ENCODE measurements at regions not wholly inside any gene's neighbourhood (a gene's known extent, or its start where the extent isn't known, plus 50 kb on each side); places are given as distances from the start of the nearest gene placed in this dataset.
A peak's percentile ranks its signal among the peaks of the same experiment; 100 is the strongest.

GRCh38 chr5:40033411-40033810, 608.6 kb upstream of the DAB2 start:
- Histone ChIP-seq H3K9me3 (no peaks in the 10 kb centered on the region), H3K27ac (ENCODE audit: low read length) (no peak overlapping the region), H3K27me3 (replicated peaks in 1 of 2; ENCODE audit: control insufficient read depth in 2 of 2, extremely low read depth in 1 of 2, insufficient read depth in 2 of 2, low read length in 1 of 2) (no peaks in the 10 kb centered on the region), H3K4me1 (ENCODE audit: control insufficient read depth in 1 of 2, extremely low read depth in 1 of 2, insufficient read depth in 2 of 2, low read length in 2 of 2) (no peaks in the 10 kb centered on the region), H3K36me3 (ENCODE audit: control insufficient read depth in 2 of 2, extremely low read depth in 1 of 2, insufficient read depth in 1 of 2, low read length in 1 of 2) (no peaks in the 10 kb centered on the region), H3K4me3 (ENCODE audit: control insufficient read depth in 1 of 2, extremely low read depth in 1 of 2, low read length in 1 of 2) (no peak overlapping the region)
- Mint-ChIP-seq H3K27me3 (peaks cover 1 to 6% of the 10 kb centered on the region in 2 donors), H3K36me3 (no peaks in the 10 kb centered on the region), H3K4me3 (no peak overlapping the region), H3K4me1 (peaks cover 8 to 9% (median 8%) of the 10 kb centered on the region in 3 donors), H3K9me3 (no peaks in the 10 kb centered on the region), H3K27ac (no peak overlapping the region)
- DNase-seq (peak in 24 of 35 experiments; percentile 0 to 41 (median 8)), ATAC-seq (replicated peaks in 1 of 4) (peak in 3 of 4 experiments; percentile 75 to 90 (median 85))
- 73% methylated on average over 2 of the region's 3 CpGs for WGBS (ENCODE audit: insufficient coverage)
- POLR2A ChIA-PET = no interaction called here
- CTCF ChIA-PET = no interaction called here

GRCh38 chr5:40033009-40033408, 608.2 kb upstream of the DAB2 start:
- ATAC-seq (replicated peaks in 1 of 4) = no peak
- H3K9me3 ChIP-seq = no peaks in the 10 kb centered on the region
- no peak overlapping the region for H3K4me3 Mint-ChIP-seq
- ChIA-PET CTCF (no interaction called here), POLR2A (interaction anchor here in 1 of 2 donors (0.7 kb wide), 1 partner anchor 798 kb away, joined by 3 read pairs; no protein-coding TSS in a partner anchor)
- no peaks in the 10 kb centered on the region for H3K4me1 ChIP-seq (ENCODE audit: control insufficient read depth in 1 of 2, extremely low read depth in 1 of 2, insufficient read depth in 2 of 2, low read length in 2 of 2)
- no peak overlapping the region for H3K4me3 ChIP-seq (ENCODE audit: control insufficient read depth in 1 of 2, extremely low read depth in 1 of 2, low read length in 1 of 2)
- H3K36me3 ChIP-seq (ENCODE audit: control insufficient read depth in 2 of 2, extremely low read depth in 1 of 2, insufficient read depth in 1 of 2, low read length in 1 of 2) = no peaks in the 10 kb centered on the region
- H3K27ac Mint-ChIP-seq = no peak overlapping the region
- H3K9me3 Mint-ChIP-seq = no peaks in the 10 kb centered on the region
- H3K27me3 Mint-ChIP-seq = peaks cover 1 to 6% of the 10 kb centered on the region in 2 donors
- no CpG with 5 or more reads among the region's 1 CpG for WGBS (ENCODE audit: insufficient coverage)
- peaks cover 8 to 9% (median 8%) of the 10 kb centered on the region in 3 donors for H3K4me1 Mint-ChIP-seq
- no peak for DNase-seq
- no peak overlapping the region for H3K27ac ChIP-seq (ENCODE audit: low read length)
- H3K36me3 Mint-ChIP-seq = no peaks in the 10 kb centered on the region
- H3K27me3 ChIP-seq (replicated peaks in 1 of 2; ENCODE audit: control insufficient read depth in 2 of 2, extremely low read depth in 1 of 2, insufficient read depth in 2 of 2, low read length in 1 of 2) = no peaks in the 10 kb centered on the region

- POLR2A ChIA-PET = interaction anchor here in 1 of 2 donors (0.7 kb wide), 1 partner anchor 263 kb away, joined by 4 read pairs; no protein-coding TSS in a partner anchor
- CTCF ChIA-PET = no interaction called here
- no peak for ATAC-seq (replicated peaks in 1 of 4)
Measured at GRCh38 chr5:40030661-40031060, 605.9 kb upstream of the DAB2 start.

GRCh38 chr5:40029711-40030495, 605.1 kb upstream of the DAB2 start:
- Mint-ChIP-seq H3K4me1 (peaks cover 8 to 9% (median 8%) of the 10 kb centered on the region in 3 donors), H3K9me3 (no peaks in the 10 kb centered on the region), H3K27ac (no peak overlapping the region), H3K27me3 (peaks cover 0 to 6% of the 10 kb centered on the region in 2 donors), H3K4me3 (no peak overlapping the region), H3K36me3 (no peaks in the 10 kb centered on the region)
- Histone ChIP-seq H3K4me1 (ENCODE audit: control insufficient read depth in 1 of 2, extremely low read depth in 1 of 2, insufficient read depth in 2 of 2, low read length in 2 of 2) (no peaks in the 10 kb centered on the region), H3K36me3 (ENCODE audit: control insufficient read depth in 2 of 2, extremely low read depth in 1 of 2, insufficient read depth in 1 of 2, low read length in 1 of 2) (no peaks in the 10 kb centered on the region), H3K27me3 (replicated peaks in 1 of 2; ENCODE audit: control insufficient read depth in 2 of 2, extremely low read depth in 1 of 2, insufficient read depth in 2 of 2, low read length in 1 of 2) (no peaks in the 10 kb centered on the region), H3K27ac (ENCODE audit: low read length) (no peak overlapping the region), H3K9me3 (no peaks in the 10 kb centered on the region), H3K4me3 (ENCODE audit: control insufficient read depth in 1 of 2, extremely low read depth in 1 of 2, low read length in 1 of 2) (no peak overlapping the region)
- ATAC-seq (replicated peaks in 1 of 4) (no peak), DNase-seq (no peak)
- POLR2A ChIA-PET = interaction anchor here (0.7 kb wide), 2 partner anchors 97 to 264 kb away, joined by 4 to 6 read pairs; no protein-coding TSS in a partner anchor
- CTCF ChIA-PET = no interaction called here
- 100% methylated on average over 1 of the region's 5 CpGs for WGBS (ENCODE audit: insufficient coverage)

More at GRCh38 chr5:40030661-40031060, 605.9 kb upstream of the DAB2 start:
- Mint-ChIP-seq H3K4me1 (peaks cover 8 to 9% (median 8%) of the 10 kb centered on the region in 3 donors), H3K36me3 (no peaks in the 10 kb centered on the region), H3K27me3 (peaks cover under 1 to 6% of the 10 kb centered on the region in 2 donors), H3K27ac (no peak overlapping the region), H3K9me3 (no peaks in the 10 kb centered on the region), H3K4me3 (no peak overlapping the region)
- DNase-seq = no peak
- 80% methylated on average over 1 of the region's 2 CpGs for WGBS (ENCODE audit: insufficient coverage)
- no peaks in the 10 kb centered on the region for H3K27me3 ChIP-seq (replicated peaks in 1 of 2; ENCODE audit: control insufficient read depth in 2 of 2, extremely low read depth in 1 of 2, insufficient read depth in 2 of 2, low read length in 1 of 2)
- H3K9me3 ChIP-seq = no peaks in the 10 kb centered on the region
- no peak overlapping the region for H3K27ac ChIP-seq (ENCODE audit: low read length)
- H3K36me3 ChIP-seq (ENCODE audit: control insufficient read depth in 2 of 2, extremely low read depth in 1 of 2, insufficient read depth in 1 of 2, low read length in 1 of 2) = no peaks in the 10 kb centered on the region
- H3K4me1 ChIP-seq (ENCODE audit: control insufficient read depth in 1 of 2, extremely low read depth in 1 of 2, insufficient read depth in 2 of 2, low read length in 2 of 2) = no peaks in the 10 kb centered on the region
- no peak overlapping the region for H3K4me3 ChIP-seq (ENCODE audit: control insufficient read depth in 1 of 2, extremely low read depth in 1 of 2, low read length in 1 of 2)

- no peaks in the 10 kb centered on the region for H3K4me1 Mint-ChIP-seq
- no peak overlapping the region for H3K27ac Mint-ChIP-seq
- CTCF ChIA-PET = no interaction called here
Measured at GRCh38 chr5:40027400-40027799, 602.6 kb upstream of the DAB2 start.

GRCh38 chr5:40025586-40025985, 600.8 kb upstream of the DAB2 start:
- POLR2A ChIA-PET = no interaction called here
- CTCF ChIA-PET = no interaction called here
- Mint-ChIP-seq H3K27ac (no peak overlapping the region), H3K27me3 (peaks cover 0 to 3% of the 10 kb centered on the region in 2 donors), H3K36me3 (no peaks in the 10 kb centered on the region), H3K9me3 (no peaks in the 10 kb centered on the region), H3K4me1 (no peaks in the 10 kb centered on the region), H3K4me3 (no peak overlapping the region)
- DNase-seq (no peak), ATAC-seq (replicated peaks in 1 of 4) (no peak)
- H3K27me3 ChIP-seq (replicated peaks in 1 of 2; ENCODE audit: control insufficient read depth in 2 of 2, extremely low read depth in 1 of 2, insufficient read depth in 2 of 2, low read length in 1 of 2) = no peaks in the 10 kb centered on the region
- no peaks in the 10 kb centered on the region for H3K36me3 ChIP-seq (ENCODE audit: control insufficient read depth in 2 of 2, extremely low read depth in 1 of 2, insufficient read depth in 1 of 2, low read length in 1 of 2)
- 100% methylated on average over 1 of the region's 3 CpGs for WGBS (ENCODE audit: insufficient coverage)
- no peak overlapping the region for H3K27ac ChIP-seq (ENCODE audit: low read length)
- H3K4me1 ChIP-seq (ENCODE audit: control insufficient read depth in 1 of 2, extremely low read depth in 1 of 2, insufficient read depth in 2 of 2, low read length in 2 of 2) = no peaks in the 10 kb centered on the region
- no peaks in the 10 kb centered on the region for H3K9me3 ChIP-seq
- H3K4me3 ChIP-seq (ENCODE audit: control insufficient read depth in 1 of 2, extremely low read depth in 1 of 2, low read length in 1 of 2) = no peak overlapping the region

More at GRCh38 chr5:40027400-40027799, 602.6 kb upstream of the DAB2 start:
- DNase-seq (no peak), ATAC-seq (replicated peaks in 1 of 4) (no peak)
- Mint-ChIP-seq H3K9me3 (no peaks in the 10 kb centered on the region), H3K36me3 (no peaks in the 10 kb centered on the region), H3K27me3 (peaks cover 0 to 6% of the 10 kb centered on the region in 2 donors), H3K4me3 (no peak overlapping the region)
- Histone ChIP-seq H3K27ac (ENCODE audit: low read length) (no peak overlapping the region), H3K27me3 (replicated peaks in 1 of 2; ENCODE audit: control insufficient read depth in 2 of 2, extremely low read depth in 1 of 2, insufficient read depth in 2 of 2, low read length in 1 of 2) (no peaks in the 10 kb centered on the region), H3K4me3 (ENCODE audit: control insufficient read depth in 1 of 2, extremely low read depth in 1 of 2, low read length in 1 of 2) (no peak overlapping the region), H3K9me3 (no peaks in the 10 kb centered on the region), H3K4me1 (ENCODE audit: control insufficient read depth in 1 of 2, extremely low read depth in 1 of 2, insufficient read depth in 2 of 2, low read length in 2 of 2) (no peaks in the 10 kb centered on the region), H3K36me3 (ENCODE audit: control insufficient read depth in 2 of 2, extremely low read depth in 1 of 2, insufficient read depth in 1 of 2, low read length in 1 of 2) (no peaks in the 10 kb centered on the region)
- POLR2A ChIA-PET = interaction anchor here in 1 of 2 donors (0.6 kb wide), 1 partner anchor 1733 kb away, joined by 3 read pairs; no protein-coding TSS in a partner anchor
- WGBS (ENCODE audit: insufficient coverage) = 71% methylated on average over 2 of the region's 4 CpGs

Measured in T-cell (primary cell).